Tibial nerve (tissue), 4 donors: ENCODE measurements at regions not wholly inside any gene's neighbourhood (a gene's known extent, or its start where the extent isn't known, plus 50 kb on each side); places are given as distances from the start of the nearest gene placed in this dataset.

Source experiments
- CTCF ChIP-seq, 5 experiments: fragments of 200-600 bp in 3 of 5; fragments of 450-650 bp in 2 of 5; sonication (generic) in 3 of 5; IDR thresholded peaks; one replicate each; pipeline ENCODE4 v1.5.1; 2016 to 2019; ENCODE audit warnings: antibody characterized with exemption in 5 of 5, mild to moderate bottlenecking in 3 of 5, moderate library complexity in 2 of 5
- EP300 ChIP-seq, 2 donors: sonication (generic); formaldehyde crosslinking; IDR thresholded peaks; one replicate each; pipeline ENCODE4 v1.6.1; 2017; ENCODE audit warnings: antibody characterized with exemption in 2 of 2, mild to moderate bottlenecking in 1 of 2
- POLR2A ChIP-seq, 2 donors: fragments of 450-650 bp; IDR thresholded peaks; one replicate each; pipeline ENCODE4 v1.6.1; 2017; ENCODE audit warnings: antibody characterized with exemption in 2 of 2, mild to moderate bottlenecking in 2 of 2, moderate library complexity in 2 of 2

- TF ChIP-seq POLR2A (IDR thresholded peaks at IDR 0.05) (no peak), CTCF (IDR thresholded peaks at IDR 0.05) (no peak), EP300 (IDR thresholded peaks at IDR 0.05) (no peak)
Observed at GRCh38 chr7:20494566-20494965, 120.9 kb upstream of the ABCB5 start.
